K562 (cell line): ENCODE measurements at regions not wholly inside any gene's neighbourhood (a gene's known extent, or its start where the extent isn't known, plus 50 kb on each side); places are given as distances from the start of the nearest gene placed in this dataset.

Experiments
- ATAC-seq: fragments of 200-7000 bp; cut with Tn5 transposase; 3 replicates; pipeline ENCODE4 v1.9.1; 2020; ENCODE audit warnings: moderate library complexity
- BruUV-seq: library from RNA; stranded (reverse); fragments of 400-500 nt; replicated peaks from 2 replicates; lab custom pipeline; 2021; lab: Mats Ljungman, UMichigan
- CTCF ChIA-PET: fragments of 300-600 bp; formaldehyde crosslinking; extraction: SDS; loops from one replicate; lab custom pipeline; 2021; ENCODE audit warnings: low intra/inter-chr PET ratio; lab: Yijun Ruan, JAX
- POLR2A ChIA-PET: fragments of 300-600, 350-650 bp; sonication (Branson Sonifier 250); formaldehyde crosslinking; extraction: SDS; loops from one replicate; lab custom pipeline; 2021; ENCODE audit warnings: antibody characterized with exemption, inconsistent platforms; lab: Yijun Ruan, JAX
- DNase-seq, 4 experiments: peaks; one replicate each; pipeline versions ENCODE4 v3.0.0 to v3.0.0-alpha.2; 2011 to 2018; ENCODE audit warnings: low spot score in 3 of 4, mixed read lengths in 3 of 4; ENCODE audit errors: extremely low read depth in 1 of 4
- FAIRE-seq: peaks from 2 replicates; lab custom pipeline; 2011; peaks lifted over from hg19 to GRCh38; lab: Jason Lieb, UNC
- H2AFZ ChIP-seq: 2 replicates; pipeline ENCODE4 v1.6.0; 2011; ENCODE audit warnings: low read depth, low read length, control low read depth, inconsistent platforms
- H3K27ac ChIP-seq: fragments of 200-600 bp; 3 replicates; pipeline ENCODE4 v1.8.0; 2011; ENCODE audit warnings: low read depth, mild to moderate bottlenecking, control low read depth, inconsistent platforms, low read length, moderate library complexity, mixed read lengths; ENCODE audit errors: extremely low read depth
- H3K27me3 ChIP-seq, 2 experiments: fragments of 300-600 bp in 1 of 2; 2 replicates in 1 of 2; 3 replicates in 1 of 2; pipeline versions ENCODE4 v1.6.0 to v1.8.0; 2011; ENCODE audit warnings: inconsistent platforms in 2 of 2, low read length in 2 of 2, mild to moderate bottlenecking in 1 of 2, mixed read lengths in 1 of 2, moderate library complexity in 1 of 2; ENCODE audit not compliant: control insufficient read depth in 2 of 2, insufficient read depth in 2 of 2
- H3K36me3 ChIP-seq: fragments of 300-600 bp; 3 replicates; pipeline ENCODE4 v1.8.0; 2011; ENCODE audit warnings: mild to moderate bottlenecking, low read length, inconsistent platforms; ENCODE audit not compliant: control insufficient read depth, insufficient read depth
- H3K4me1 ChIP-seq, 2 experiments: fragments of 200-600 bp in 1 of 2; replicated peaks in 1 of 2; 2 replicates in 1 of 2; 3 replicates in 1 of 2; pipeline versions ENCODE4 v1.5.1 to v1.8.0; 2011; ENCODE audit warnings: inconsistent platforms in 2 of 2, low read length in 2 of 2, mild to moderate bottlenecking in 1 of 2, mixed read lengths in 1 of 2, moderate library complexity in 1 of 2; ENCODE audit not compliant: control insufficient read depth in 2 of 2, insufficient read depth in 2 of 2
- H3K4me2 ChIP-seq: 2 replicates; pipeline ENCODE4 v1.6.1; 2011; ENCODE audit warnings: low read length, control low read depth, inconsistent platforms, mixed read lengths; ENCODE audit not compliant: insufficient read depth
- H3K4me3 ChIP-seq: fragments of 200-600 bp; sonication (generic), shearing (Covaris generic); 2 replicates; pipeline ENCODE4 v1.5.1; 2016; ENCODE audit warnings: control low read depth, inconsistent platforms
- H3K79me2 ChIP-seq: fragments of 200-600 bp; 3 replicates; pipeline ENCODE4 v1.8.0; 2011; ENCODE audit warnings: low read length, inconsistent platforms; ENCODE audit not compliant: control insufficient read depth, insufficient read depth
- H3K9ac ChIP-seq, 2 experiments: 2 replicates each; pipeline versions ENCODE4 v1.6.0 to v1.6.1; 2011; ENCODE audit warnings: low read depth in 2 of 2, low read length in 2 of 2, control low read depth in 1 of 2, inconsistent platforms in 1 of 2, mild to moderate bottlenecking in 1 of 2, mixed read lengths in 1 of 2; ENCODE audit not compliant: insufficient read depth in 1 of 2
- H3K9me1 ChIP-seq: one replicate; pipeline ENCODE4 v1.6.0; 2011; ENCODE audit warnings: inconsistent platforms, mild to moderate bottlenecking, low read length, moderate library complexity; ENCODE audit not compliant: control insufficient read depth, insufficient read depth
- H3K9me3 ChIP-seq: replicated peaks from 2 replicates; pipeline ENCODE4 v1.5.1; 2011; ENCODE audit warnings: low read depth, low read length, inconsistent platforms; ENCODE audit not compliant: control insufficient read depth, insufficient read depth
- H4K20me1 ChIP-seq: replicated peaks from 2 replicates; pipeline ENCODE4 v1.6.1; 2011; ENCODE audit warnings: low read length, inconsistent platforms, mixed read lengths; ENCODE audit not compliant: control insufficient read depth, insufficient read depth
- CCNT2 ChIP-seq: IDR thresholded peaks from 2 replicates; pipeline ENCODE4 v1.6.1; 2011; ENCODE audit warnings: borderline replicate concordance, low read depth, mild to moderate bottlenecking, moderate library complexity, mixed read lengths, low read length; ENCODE audit not compliant: insufficient read length; ENCODE audit errors: extremely low read depth
- ETV1 ChIP-seq: fragments of 450-650 bp; conservative IDR thresholded peaks from 2 replicates; pipeline ENCODE4 v1.6.1; 2016; ENCODE audit warnings: missing genetic modification characterization, control low read depth, low read depth, missing compliant biosample characterization
- HSF4 ChIP-seq: fragments of 250-450 bp; sonication (Bioruptor Pico); IDR thresholded peaks from 2 replicates; pipeline ENCODE4 v2.1.2; 2022; ENCODE audit warnings: mild to moderate bottlenecking, moderate library complexity, borderline replicate concordance
- JUND ChIP-seq, 2 experiments: IDR thresholded peaks; 2 replicates in 1 of 2; 3 replicates in 1 of 2; pipeline ENCODE4 v1.6.1; 2011; ENCODE audit warnings: borderline replicate concordance in 2 of 2, low read depth in 2 of 2, low read length in 2 of 2, improper control_type of control experiment in 1 of 2, missing biosample characterization in 1 of 2, missing genetic modification characterization in 1 of 2, missing genetic modification reagents in 1 of 2
- KDM1A ChIP-seq, 2 experiments: fragments of 450-650 bp; IDR thresholded peaks; 2 replicates each; pipeline ENCODE4 v1.6.1; 2016; ENCODE audit warnings: mild to moderate bottlenecking in 2 of 2
- KHSRP ChIP-seq: fragments of 450-650 bp; IDR thresholded peaks from 2 replicates; pipeline ENCODE4 v1.6.1; 2017
- MCM3 ChIP-seq: fragments of 450-650 bp; IDR thresholded peaks from 2 replicates; pipeline ENCODE4 v1.6.1; 2016
- OTX1 ChIP-seq: fragments of 450-650 bp; formaldehyde crosslinking; IDR thresholded peaks from 2 replicates; pipeline ENCODE4 v1.4.0; 2022; ENCODE audit warnings: mild to moderate bottlenecking
- POLR3A ChIP-seq: IDR thresholded peaks from 2 replicates; pipeline ENCODE4 v1.6.1; 2011; ENCODE audit warnings: borderline replicate concordance, mild to moderate bottlenecking, moderate library complexity; ENCODE audit not compliant: insufficient read length, insufficient read depth; ENCODE audit errors: extremely low read depth
- SREBF2 ChIP-seq: sonication (generic); formaldehyde crosslinking; IDR thresholded peaks from 2 replicates; pipeline ENCODE4 v1.4.0; 2020; ENCODE audit warnings: mild to moderate bottlenecking, missing genetic modification reagents
- STAT6 ChIP-seq: sonication (generic); formaldehyde crosslinking; IDR thresholded peaks from 2 replicates; pipeline ENCODE4 v1.8.1; 2023; ENCODE audit warnings: mild to moderate bottlenecking, missing genetic modification reagents
- TBL1XR1 ChIP-seq, 2 experiments: IDR thresholded peaks; 2 replicates each; pipeline ENCODE4 v1.6.1; 2012; ENCODE audit warnings: improper control_type of control experiment in 2 of 2, low read length in 2 of 2, mild to moderate bottlenecking in 1 of 2
- THRA ChIP-seq: fragments of 450-650 bp; IDR thresholded peaks from 2 replicates; pipeline ENCODE4 v1.6.1; 2017; ENCODE audit warnings: mild to moderate bottlenecking, moderate library complexity
- ZBED1 ChIP-seq: IDR thresholded peaks from 2 replicates; pipeline ENCODE4 v1.6.1; 2014
- WGBS: fragments of 100-300 bp; shearing (Covaris generic); methylation state at CpG from one replicate; pipeline ENCODE4 v1.1.6; 2016; ENCODE audit warnings: low coverage, mixed read lengths; ENCODE audit not compliant: insufficient coverage; ENCODE audit errors: missing lambda C conversion rate; 5-methylcytosine and 5-hydroxymethylcytosine counted together
- in situ Hi-C: fragments of 300-500 bp; cut with MboI; formaldehyde crosslinking; loops from 4 replicates; pipeline ENCODE4 v1.15.0; 2018; ENCODE audit warnings: inconsistent platforms, mixed read lengths
- intact Hi-C: fragments of 100-400 bp; cut with micrococcal nuclease; formaldehyde crosslinking; loops from 2 replicates; pipeline ENCODE4 v1.14.2; 2022

DNA sequence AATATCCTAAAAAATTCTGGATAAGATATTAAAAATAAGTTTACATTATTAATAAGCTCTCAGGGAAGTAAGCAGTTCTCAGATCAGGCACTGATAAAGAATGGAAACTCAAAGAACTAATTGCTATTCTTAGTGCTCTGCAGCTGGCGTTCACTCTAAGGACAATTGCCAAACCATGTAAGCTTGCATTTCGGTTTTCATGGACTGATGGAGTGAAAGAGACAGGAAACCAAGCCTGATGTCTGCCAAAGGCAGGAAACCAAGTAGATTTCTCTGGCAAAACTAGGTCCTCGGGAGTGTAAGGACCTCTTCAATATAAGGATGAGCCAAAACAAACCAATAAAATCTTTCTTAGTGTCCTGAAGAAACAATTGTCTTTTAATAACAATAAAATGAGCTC lies 355.2 kb downstream of the RAB38 start:
- no peak overlapping the region for H3K4me2 ChIP-seq
- ATAC-seq (no peak), FAIRE-seq (no peak), DNase-seq (no peak)
- no TSS peak for BruUV-seq
- POLR2A ChIA-PET = no interaction called here
- H2AFZ ChIP-seq = no peak overlapping the region
- H3K79me2 ChIP-seq = no peaks in the 10 kb centered on the region
- intact Hi-C loops (no loop called here), in situ Hi-C loops (no loop called here)
- no peaks in the 10 kb centered on the region for H3K36me3 ChIP-seq
- H3K4me1 ChIP-seq = no peaks in the 10 kb centered on the region
- 4% methylated on average over 3 of the region's 3 CpGs for WGBS
- H3K27ac ChIP-seq = no peak overlapping the region
- H3K4me3 ChIP-seq = no peak overlapping the region
- no peak overlapping the region for H3K9ac ChIP-seq
- H3K27me3 ChIP-seq = no peaks in the 10 kb centered on the region
- CTCF ChIA-PET = no interaction called here
- no peak for TF ChIP-seq SREBF2 (CRISPR knock-in tag)
- no peak for TF ChIP-seq CCNT2
- TF ChIP-seq THRA = no peak
- no peak for TF ChIP-seq POLR3A
- no peak for TF ChIP-seq KDM1A (IDR thresholded peaks at IDR 0.05)
- TF ChIP-seq STAT6 = no peak
- TF ChIP-seq TBL1XR1 (IDR thresholded peaks at IDR 0.05; ENCODE audit: low read length in 2 of 2) = no peak
- TF ChIP-seq JUND (IDR thresholded peaks at IDR 0.05; ENCODE audit: borderline replicate concordance, low read depth, low read length) = no peak
- no peak for TF ChIP-seq JUND (tag; IDR thresholded peaks at IDR 0.05; ENCODE audit: borderline replicate concordance, low read depth, low read length)
- TF ChIP-seq MCM3 = no peak
- no peak for TF ChIP-seq KHSRP
- no peak for TF ChIP-seq ETV1
- no peak for TF ChIP-seq HSF4 (CRISPR knock-in tag)
- TF ChIP-seq ZBED1 = no peak
- no peak for TF ChIP-seq OTX1 (CRISPR knock-in tag)
- no peaks in the 10 kb centered on the region for H3K9me3 ChIP-seq
- no peaks in the 10 kb centered on the region for H3K9me1 ChIP-seq
- H4K20me1 ChIP-seq = no peaks in the 10 kb centered on the region
